ENCODE measurements at regions not wholly inside any gene's neighbourhood (a gene's known extent, or its start where the extent isn't known, plus 50 kb on each side); places are given as distances from the start of the nearest gene placed in this dataset.
A peak's percentile ranks its signal among the peaks of the same experiment; 100 is the strongest.

- H3K9me3 ChIP-seq (ENCODE audit: low read depth), result no peaks in the 10 kb centered on the region
- H3K27me3 ChIP-seq, result no peaks in the 10 kb centered on the region
- no peak overlapping the region for H3K4me3 ChIP-seq
- H3K36me3 ChIP-seq, result no peaks in the 10 kb centered on the region
- TF ChIP-seq, protein P1, sequence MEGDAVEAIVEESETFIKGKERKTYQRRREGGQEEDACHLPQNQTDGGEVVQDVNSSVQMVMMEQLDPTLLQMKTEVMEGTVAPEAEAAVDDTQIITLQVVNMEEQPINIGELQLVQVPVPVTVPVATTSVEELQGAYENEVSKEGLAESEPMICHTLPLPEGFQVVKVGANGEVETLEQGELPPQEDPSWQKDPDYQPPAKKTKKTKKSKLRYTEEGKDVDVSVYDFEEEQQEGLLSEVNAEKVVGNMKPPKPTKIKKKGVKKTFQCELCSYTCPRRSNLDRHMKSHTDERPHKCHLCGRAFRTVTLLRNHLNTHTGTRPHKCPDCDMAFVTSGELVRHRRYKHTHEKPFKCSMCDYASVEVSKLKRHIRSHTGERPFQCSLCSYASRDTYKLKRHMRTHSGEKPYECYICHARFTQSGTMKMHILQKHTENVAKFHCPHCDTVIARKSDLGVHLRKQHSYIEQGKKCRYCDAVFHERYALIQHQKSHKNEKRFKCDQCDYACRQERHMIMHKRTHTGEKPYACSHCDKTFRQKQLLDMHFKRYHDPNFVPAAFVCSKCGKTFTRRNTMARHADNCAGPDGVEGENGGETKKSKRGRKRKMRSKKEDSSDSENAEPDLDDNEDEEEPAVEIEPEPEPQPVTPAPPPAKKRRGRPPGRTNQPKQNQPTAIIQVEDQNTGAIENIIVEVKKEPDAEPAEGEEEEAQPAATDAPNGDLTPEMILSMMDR (IDR thresholded peaks at IDR 0.05; ENCODE audit: low read depth, low read length), result no peak
- DNase-seq (ENCODE audit: low read depth in 1 of 2, low spot score in 1 of 2), result no peak
- no peaks in the 10 kb centered on the region for H3K4me1 ChIP-seq (ENCODE audit: low read depth)
- H3K27ac ChIP-seq, result no peak overlapping the region
Observed at GRCh38 chr9:26171691-26172090, 493.4 kb upstream of the TUSC1 start.

GRCh38 chr9:26170190-26170589 is 491.9 kb upstream of the TUSC1 start:
- peak in 1 of 2 donors; percentile 25 for DNase-seq (ENCODE audit: low read depth in 1 of 2, low spot score in 1 of 2)
- no peak overlapping the region for H3K4me3 ChIP-seq
- no peaks in the 10 kb centered on the region for H3K36me3 ChIP-seq
- no peaks in the 10 kb centered on the region for H3K27me3 ChIP-seq
- no peaks in the 10 kb centered on the region for H3K4me1 ChIP-seq (ENCODE audit: low read depth)
- H3K27ac ChIP-seq, result no peak overlapping the region
- TF ChIP-seq, protein P1 (IDR thresholded peaks at IDR 0.05; ENCODE audit: low read depth, low read length), result no peak
- no peaks in the 10 kb centered on the region for H3K9me3 ChIP-seq (ENCODE audit: low read depth)

GRCh38 chr9:26169708-26170107 is 491.5 kb upstream of the TUSC1 start:
- Histone ChIP-seq H3K27ac (no peak overlapping the region), H3K4me1 (ENCODE audit: low read depth) (no peaks in the 10 kb centered on the region), H3K9me3 (ENCODE audit: low read depth) (no peaks in the 10 kb centered on the region), H3K27me3 (no peaks in the 10 kb centered on the region), H3K36me3 (no peaks in the 10 kb centered on the region), H3K4me3 (no peak overlapping the region)
- TF ChIP-seq, protein P1 (IDR thresholded peaks at IDR 0.05; ENCODE audit: low read depth, low read length), result no peak
- no peak for DNase-seq (ENCODE audit: low read depth in 1 of 2, low spot score in 1 of 2)

- H3K27ac ChIP-seq, result no peak overlapping the region
- TF ChIP-seq, protein P1 (IDR thresholded peaks at IDR 0.05; ENCODE audit: low read depth, low read length), result no peak
- no peak for DNase-seq (ENCODE audit: low read depth in 1 of 2, low spot score in 1 of 2)
- H3K4me1 ChIP-seq (ENCODE audit: low read depth), result no peaks in the 10 kb centered on the region
- H3K27me3 ChIP-seq, result no peaks in the 10 kb centered on the region
- H3K9me3 ChIP-seq (ENCODE audit: low read depth), result no peaks in the 10 kb centered on the region
- no peaks in the 10 kb centered on the region for H3K36me3 ChIP-seq
- H3K4me3 ChIP-seq, result no peak overlapping the region
Observed at GRCh38 chr9:26166537-26166936, 488.3 kb upstream of the TUSC1 start.

DNA sequence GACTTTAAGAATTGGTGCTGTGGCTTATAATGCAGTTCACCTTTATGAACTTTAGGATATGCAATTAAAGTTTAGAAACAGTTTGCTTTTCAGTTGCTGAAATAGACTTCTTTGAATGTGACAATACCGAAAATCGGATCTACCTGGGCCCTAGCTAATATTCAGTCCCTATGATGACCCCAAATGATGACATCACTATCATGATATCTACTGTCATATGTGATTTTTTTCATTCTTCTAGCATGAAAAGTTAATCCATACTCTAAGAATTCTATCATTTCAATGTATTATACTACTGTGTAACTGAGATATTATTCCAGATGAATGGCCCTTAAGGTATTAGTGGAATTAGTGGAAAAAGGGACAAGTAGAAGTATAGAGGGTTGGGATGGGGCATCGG is 487.2 kb upstream of the TUSC1 start:
- Histone ChIP-seq H3K27ac (no peak overlapping the region), H3K4me1 (ENCODE audit: low read depth) (no peaks in the 10 kb centered on the region), H3K9me3 (ENCODE audit: low read depth) (no peaks in the 10 kb centered on the region), H3K4me3 (no peak overlapping the region), H3K36me3 (no peaks in the 10 kb centered on the region), H3K27me3 (no peaks in the 10 kb centered on the region)
- DNase-seq (ENCODE audit: low read depth in 1 of 2, low spot score in 1 of 2), result no peak
- TF ChIP-seq, protein P1 (IDR thresholded peaks at IDR 0.05; ENCODE audit: low read depth, low read length), result no peak

DNA sequence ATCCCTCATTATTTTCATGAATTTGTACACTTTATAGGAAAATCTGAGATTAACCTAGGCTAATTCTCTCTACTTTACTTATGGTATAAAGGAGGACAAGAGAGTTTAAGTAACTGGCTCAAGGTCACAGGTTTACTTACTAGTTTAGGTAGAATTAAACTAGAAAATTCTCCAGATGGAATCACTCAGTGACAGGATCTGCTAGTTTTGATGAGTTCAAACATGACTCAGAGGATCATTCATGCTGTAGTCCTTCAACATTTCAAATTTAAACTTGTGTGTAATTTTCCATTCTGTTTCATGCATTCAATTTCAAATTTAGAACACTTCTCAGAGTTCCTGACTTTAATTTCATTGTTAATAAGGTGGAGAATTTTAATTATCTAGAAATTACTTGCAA is 485.7 kb upstream of the TUSC1 start:
- TF ChIP-seq, protein P1 (IDR thresholded peaks at IDR 0.05; ENCODE audit: low read depth, low read length), result no peak
- no peaks in the 10 kb centered on the region for H3K9me3 ChIP-seq (ENCODE audit: low read depth)

More for the DNA sequence above, 485.7 kb upstream of the TUSC1 start:
- Histone ChIP-seq H3K27ac (no peak overlapping the region), H3K4me3 (no peak overlapping the region), H3K36me3 (no peaks in the 10 kb centered on the region), H3K27me3 (no peaks in the 10 kb centered on the region), H3K4me1 (ENCODE audit: low read depth) (no peaks in the 10 kb centered on the region)
- no peak for DNase-seq (ENCODE audit: low read depth in 1 of 2, low spot score in 1 of 2)
